VCaP (cell line): ENCODE measurements at regions not wholly inside any gene's neighbourhood (a gene's known extent, or its start where the extent isn't known, plus 50 kb on each side); places are given as distances from the start of the nearest gene placed in this dataset.
"Not testable (repeated sequence)": the region's sequence is repeated elsewhere in the genome, so short reads cannot be mapped to it uniquely, and the experiment has no call there.

Experiments
- H3K27ac ChIP-seq: fragments of 450-650 bp; 2 replicates; pipeline ENCODE4 v1.5.1; 2017
- TF ChIP-seq, protein P1 (sequence below): fragments of 450-650 bp; conservative IDR thresholded peaks from 2 replicates; pipeline ENCODE4 v1.5.1; 2017; ENCODE audit warnings: mild to moderate bottlenecking, moderate library complexity

DNA sequence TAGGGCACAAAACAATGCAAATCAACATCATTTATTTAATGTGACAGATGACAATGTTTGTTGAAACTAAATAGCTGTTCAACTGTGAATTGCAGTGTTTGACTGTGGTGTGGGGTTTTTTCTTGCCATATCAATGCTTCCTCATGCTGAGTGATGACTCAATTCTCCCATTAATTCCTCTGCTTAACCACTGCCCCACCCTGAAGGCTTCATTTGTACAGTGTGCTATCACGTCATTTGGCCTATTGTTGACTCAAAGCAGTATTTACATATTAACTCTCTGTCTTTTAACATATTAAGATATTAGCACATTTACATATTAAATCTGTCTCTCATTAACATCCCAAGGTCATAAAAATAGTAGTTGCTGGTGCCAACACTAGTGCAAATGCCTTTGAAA, 164.8 kb upstream of the NRXN3 start:
- no peak overlapping the region for H3K27ac ChIP-seq
- TF ChIP-seq, protein P1, sequence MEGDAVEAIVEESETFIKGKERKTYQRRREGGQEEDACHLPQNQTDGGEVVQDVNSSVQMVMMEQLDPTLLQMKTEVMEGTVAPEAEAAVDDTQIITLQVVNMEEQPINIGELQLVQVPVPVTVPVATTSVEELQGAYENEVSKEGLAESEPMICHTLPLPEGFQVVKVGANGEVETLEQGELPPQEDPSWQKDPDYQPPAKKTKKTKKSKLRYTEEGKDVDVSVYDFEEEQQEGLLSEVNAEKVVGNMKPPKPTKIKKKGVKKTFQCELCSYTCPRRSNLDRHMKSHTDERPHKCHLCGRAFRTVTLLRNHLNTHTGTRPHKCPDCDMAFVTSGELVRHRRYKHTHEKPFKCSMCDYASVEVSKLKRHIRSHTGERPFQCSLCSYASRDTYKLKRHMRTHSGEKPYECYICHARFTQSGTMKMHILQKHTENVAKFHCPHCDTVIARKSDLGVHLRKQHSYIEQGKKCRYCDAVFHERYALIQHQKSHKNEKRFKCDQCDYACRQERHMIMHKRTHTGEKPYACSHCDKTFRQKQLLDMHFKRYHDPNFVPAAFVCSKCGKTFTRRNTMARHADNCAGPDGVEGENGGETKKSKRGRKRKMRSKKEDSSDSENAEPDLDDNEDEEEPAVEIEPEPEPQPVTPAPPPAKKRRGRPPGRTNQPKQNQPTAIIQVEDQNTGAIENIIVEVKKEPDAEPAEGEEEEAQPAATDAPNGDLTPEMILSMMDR, result no peak

DNA sequence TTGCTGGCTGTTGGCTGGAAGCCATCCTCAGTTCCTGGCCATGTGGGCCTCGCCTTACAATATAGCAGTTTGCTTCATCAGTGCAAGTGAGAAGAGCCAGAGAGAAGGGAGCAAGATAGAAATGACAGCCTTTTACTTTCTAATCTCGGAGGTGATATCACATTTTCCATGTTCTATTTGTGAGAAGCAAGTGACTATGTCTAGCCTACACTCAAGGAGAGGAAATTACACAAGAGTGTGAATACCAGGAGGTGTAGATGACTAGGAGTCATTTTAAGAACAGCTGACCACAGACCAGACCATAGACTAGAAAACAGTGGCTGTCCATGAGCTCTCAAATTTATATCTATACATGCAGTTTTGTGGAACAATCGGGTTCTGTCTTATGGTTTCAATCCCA, 163.0 kb upstream of the NRXN3 start:
- no peak overlapping the region for H3K27ac ChIP-seq

DNA sequence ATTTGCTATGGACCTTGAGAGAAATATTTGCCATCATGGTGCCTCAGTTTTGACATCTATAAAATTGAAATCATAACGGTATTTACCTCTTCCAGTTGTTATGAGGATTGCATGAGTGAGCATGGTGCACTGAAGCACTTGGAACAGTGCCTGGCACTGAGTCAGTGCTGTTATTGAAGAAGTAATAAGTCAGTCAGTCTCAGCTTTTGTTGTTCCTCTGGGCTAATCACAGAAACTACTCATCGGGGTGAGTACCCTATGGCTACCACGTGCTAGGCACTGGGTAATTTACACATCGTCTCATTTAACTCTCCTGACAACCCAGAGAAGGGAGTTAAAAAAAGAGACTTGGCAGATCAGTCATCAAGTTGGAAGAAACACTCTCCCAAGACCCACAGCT, 159.5 kb upstream of the NRXN3 start:
- no peak overlapping the region for H3K27ac ChIP-seq
- TF ChIP-seq, protein P1, result no peak

More for the DNA sequence above, 163.0 kb upstream of the NRXN3 start:
- TF ChIP-seq, protein P1, result no peak

DNA sequence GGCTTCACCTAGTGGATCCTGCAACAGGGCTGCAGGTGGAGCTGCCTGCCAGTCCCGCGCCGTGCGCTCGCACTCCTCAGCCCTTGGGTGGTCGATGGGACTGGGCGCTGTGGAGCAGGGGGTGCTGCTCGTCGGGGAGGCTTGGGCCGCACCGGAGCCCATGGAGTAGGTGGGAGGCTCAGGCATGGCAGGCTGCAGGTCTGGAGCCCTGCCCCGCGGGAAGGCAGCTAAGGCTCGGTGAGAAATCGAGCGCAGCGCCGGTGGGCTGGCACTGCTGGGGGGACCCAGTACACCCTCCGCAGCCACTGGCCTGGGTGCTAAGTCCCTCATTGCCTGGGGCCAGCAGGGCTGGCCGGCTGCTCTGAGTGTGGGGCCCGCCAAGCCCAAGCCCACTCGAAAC, 156.3 kb upstream of the NRXN3 start:
- H3K27ac ChIP-seq, result not testable (repeated sequence)

DNA sequence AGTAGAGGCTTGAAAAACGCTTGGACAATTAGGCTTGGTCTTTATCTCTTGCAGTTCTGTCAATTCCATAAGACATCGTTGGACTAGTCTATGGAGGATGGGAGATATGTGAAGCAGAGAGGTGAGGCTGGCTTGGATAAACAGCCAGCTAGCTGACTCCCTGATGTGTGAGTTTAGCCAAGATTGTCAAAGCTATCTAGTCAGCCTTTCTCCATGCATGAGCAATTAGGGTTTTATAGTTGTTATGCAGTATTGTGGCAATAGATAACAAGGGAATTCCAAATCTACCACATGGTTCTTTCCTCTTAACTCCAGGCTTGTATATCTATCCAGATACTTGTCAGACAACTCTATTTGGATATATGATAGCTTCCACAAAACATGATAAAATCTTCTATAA, 153.6 kb upstream of the NRXN3 start:
- TF ChIP-seq, protein P1, result no peak
- H3K27ac ChIP-seq, result no peak overlapping the region; the same call in 1 of the 2 replicates

DNA sequence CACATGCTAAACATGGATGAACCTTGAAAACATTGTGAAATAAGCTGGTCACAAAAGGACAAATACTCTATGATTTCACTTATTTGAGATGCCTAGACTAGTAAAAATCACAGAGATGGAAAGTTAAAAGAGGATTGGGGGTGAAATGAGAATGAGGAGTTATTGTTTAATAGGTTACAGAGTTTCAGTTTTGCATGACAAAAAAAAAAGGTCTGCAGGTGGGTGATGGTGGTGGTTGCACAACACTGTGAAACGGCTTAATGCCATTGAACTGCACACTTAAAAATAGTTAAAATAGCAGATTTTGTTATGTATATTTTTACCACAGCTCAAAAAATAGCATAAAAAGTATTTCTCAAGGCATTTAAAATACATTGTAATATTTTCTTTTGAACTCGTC, 151.9 kb upstream of the NRXN3 start:
- no peak overlapping the region for H3K27ac ChIP-seq
- TF ChIP-seq, protein P1, result no peak

DNA sequence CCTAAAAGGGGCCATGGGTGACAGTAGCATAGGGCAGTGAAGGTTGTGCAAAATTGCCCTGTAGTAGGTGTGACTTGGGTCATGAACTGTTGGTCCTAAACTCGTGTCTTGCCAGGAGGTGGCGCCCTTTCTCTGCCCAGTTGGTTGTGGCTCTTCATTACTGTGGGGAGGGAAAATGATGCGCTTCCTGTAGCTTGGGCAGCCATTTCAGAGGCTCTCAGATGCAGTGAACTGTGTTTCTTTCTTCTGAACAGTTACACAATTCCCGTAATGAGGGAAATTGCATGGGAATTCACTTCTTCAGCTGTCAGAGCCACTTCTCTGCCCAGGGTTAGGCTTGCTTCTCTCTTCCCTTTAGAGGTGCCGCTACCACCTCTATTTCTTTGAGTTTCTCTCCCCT, 148.1 kb upstream of the NRXN3 start:
- H3K27ac ChIP-seq, result no peak overlapping the region
- TF ChIP-seq, protein P1, result peak; percentile 75

DNA sequence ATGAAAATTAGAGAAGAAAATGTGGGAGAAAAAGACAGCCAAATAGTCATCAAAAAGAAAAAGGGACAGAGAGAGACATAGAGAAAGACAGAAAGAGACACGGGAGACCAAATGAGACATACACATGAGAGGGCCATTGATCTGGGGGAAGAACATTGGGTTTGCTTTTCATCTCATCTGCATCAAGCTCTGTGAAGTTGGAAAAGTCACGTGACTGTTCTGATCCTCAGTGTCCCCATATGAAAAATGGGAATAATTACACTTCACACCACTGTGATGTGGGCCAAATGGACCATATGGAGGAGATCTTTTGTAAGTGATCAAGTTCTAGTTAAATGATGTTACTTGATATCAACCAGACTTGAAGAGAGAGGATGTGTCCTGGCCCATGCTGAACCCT, 147.1 kb upstream of the NRXN3 start:
- no peak overlapping the region for H3K27ac ChIP-seq
- TF ChIP-seq, protein P1, result no peak
